ENCODE measurements at regions not wholly inside any gene's neighbourhood (a gene's known extent, or its start where the extent isn't known, plus 50 kb on each side); places are given as distances from the start of the nearest gene placed in this dataset.

GRCh38 chr18:60452421-60452820, 79.8 kb upstream of the MC4R start:
- H3K36me3 ChIP-seq (ENCODE audit: insufficient read depth, low read length, poor library complexity, severe bottlenecking): no peaks in the 10 kb centered on the region
- POLR2A ChIA-PET (ENCODE audit: low non-redundant PET): no interaction called here
- no peak overlapping the region for H3K4me3 ChIP-seq (ENCODE audit: low read depth, low read length, poor library complexity, severe bottlenecking)
- CTCF ChIA-PET: no interaction called here
- intact Hi-C loops (cut with micrococcal nuclease; ENCODE audit: unreplicated experiment): no loop called here
- H3K27me3 ChIP-seq (replicated peaks; ENCODE audit: insufficient read depth, low read depth, low read length, poor library complexity): no peaks in the 10 kb centered on the region
- H3K9me3 ChIP-seq (ENCODE audit: low read depth, low read length, poor library complexity, severe bottlenecking): no peaks in the 10 kb centered on the region
- no peak for DNase-seq (ENCODE audit: low spot score)
- H3K4me1 ChIP-seq (ENCODE audit: insufficient read depth, low read length, poor library complexity, severe bottlenecking): no peaks in the 10 kb centered on the region
- TF ChIP-seq CTCF (conservative IDR thresholded peaks at IDR 0.05; ENCODE audit: low read depth, low read length): no peak
- H3K27ac ChIP-seq (ENCODE audit: low read depth, low read length, poor library complexity, severe bottlenecking): no peak overlapping the region
- BruUV-seq (replicated peaks): no TSS peak

GRCh38 chr18:60466677-60467076, 94.1 kb upstream of the MC4R start:
- TF ChIP-seq EZH2 (IDR thresholded peaks at IDR 0.05; ENCODE audit: borderline replicate concordance, low read depth, low read length, poor library complexity, severe bottlenecking) (no peak), CTCF (conservative IDR thresholded peaks at IDR 0.05; ENCODE audit: low read depth, low read length) (no peak)
- no peak for DNase-seq (ENCODE audit: low spot score)
- no peak overlapping the region for H3K27ac ChIP-seq (ENCODE audit: low read depth, low read length, poor library complexity, severe bottlenecking)
- no peaks in the 10 kb centered on the region for H3K36me3 ChIP-seq (ENCODE audit: insufficient read depth, low read length, poor library complexity, severe bottlenecking)
- ChIA-PET POLR2A (ENCODE audit: low non-redundant PET) (no interaction called here), CTCF (no interaction called here)
- H3K4me1 ChIP-seq (ENCODE audit: insufficient read depth, low read length, poor library complexity, severe bottlenecking): no peaks in the 10 kb centered on the region
- H3K4me3 ChIP-seq (ENCODE audit: low read depth, low read length, poor library complexity, severe bottlenecking): no peak overlapping the region
- no peaks in the 10 kb centered on the region for H3K27me3 ChIP-seq (replicated peaks; ENCODE audit: insufficient read depth, low read depth, low read length, poor library complexity)
- H3K9me3 ChIP-seq (ENCODE audit: low read depth, low read length, poor library complexity, severe bottlenecking): no peaks in the 10 kb centered on the region
- no TSS peak for BruUV-seq (replicated peaks)
- intact Hi-C loops (cut with micrococcal nuclease; ENCODE audit: unreplicated experiment): no loop called here

GRCh38 chr18:60469387-60470100, 97.0 kb upstream of the MC4R start:
- intact Hi-C loops (cut with micrococcal nuclease; ENCODE audit: unreplicated experiment): no loop called here
- H3K27me3 ChIP-seq (replicated peaks; ENCODE audit: insufficient read depth, low read depth, low read length, poor library complexity): no peaks in the 10 kb centered on the region
- POLR2A ChIA-PET (ENCODE audit: low non-redundant PET): no interaction called here
- H3K9me3 ChIP-seq (ENCODE audit: low read depth, low read length, poor library complexity, severe bottlenecking): no peaks in the 10 kb centered on the region
- H3K27ac ChIP-seq (ENCODE audit: low read depth, low read length, poor library complexity, severe bottlenecking): no peak overlapping the region
- no peak for DNase-seq (ENCODE audit: low spot score)
- no peaks in the 10 kb centered on the region for H3K36me3 ChIP-seq (ENCODE audit: insufficient read depth, low read length, poor library complexity, severe bottlenecking)
- no peaks in the 10 kb centered on the region for H3K4me1 ChIP-seq (ENCODE audit: insufficient read depth, low read length, poor library complexity, severe bottlenecking)
- BruUV-seq (replicated peaks): no TSS peak
- H3K4me3 ChIP-seq (ENCODE audit: low read depth, low read length, poor library complexity, severe bottlenecking): no peak overlapping the region
- TF ChIP-seq CTCF (conservative IDR thresholded peaks at IDR 0.05; ENCODE audit: low read depth, low read length) (no peak), EZH2 (IDR thresholded peaks at IDR 0.05; ENCODE audit: borderline replicate concordance, low read depth, low read length, poor library complexity, severe bottlenecking) (no peak)
- CTCF ChIA-PET: no interaction called here

Measured in A673 (cell line).